Fibroblast of skin of left biceps (primary cell): ENCODE measurements at regions not wholly inside any gene's neighbourhood (a gene's known extent, or its start where the extent isn't known, plus 50 kb on each side); places are given as distances from the start of the nearest gene placed in this dataset.
A peak's percentile ranks its signal among the peaks of the same experiment; 100 is the strongest.

Experiments
- DNase-seq, 2 experiments: peaks; one replicate each; pipeline ENCODE4 v3.0.0-alpha.2; 2013; ENCODE audit warnings: low read depth in 2 of 2

DNA sequence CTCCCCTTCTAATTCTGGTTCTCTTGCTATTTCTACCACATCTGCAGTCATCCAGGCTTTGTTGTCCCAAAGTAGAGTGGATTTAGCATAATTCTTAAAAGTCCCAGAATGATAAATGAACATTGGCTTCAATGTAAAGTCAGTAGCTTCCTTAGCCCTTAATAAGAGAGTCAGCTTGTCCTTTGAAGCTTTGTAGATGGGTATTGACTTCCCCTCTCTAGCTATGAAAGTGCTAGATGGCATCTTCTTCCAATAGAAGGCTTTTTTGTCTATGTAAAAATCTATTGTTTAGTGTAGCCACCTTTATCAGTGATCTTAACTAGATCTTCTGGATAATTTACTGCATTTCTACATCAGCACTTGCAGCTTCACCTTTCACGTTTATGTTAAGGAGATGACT is 181.4 kb upstream of the B3GALT2 start:
- DNase-seq, result no peak

DNA sequence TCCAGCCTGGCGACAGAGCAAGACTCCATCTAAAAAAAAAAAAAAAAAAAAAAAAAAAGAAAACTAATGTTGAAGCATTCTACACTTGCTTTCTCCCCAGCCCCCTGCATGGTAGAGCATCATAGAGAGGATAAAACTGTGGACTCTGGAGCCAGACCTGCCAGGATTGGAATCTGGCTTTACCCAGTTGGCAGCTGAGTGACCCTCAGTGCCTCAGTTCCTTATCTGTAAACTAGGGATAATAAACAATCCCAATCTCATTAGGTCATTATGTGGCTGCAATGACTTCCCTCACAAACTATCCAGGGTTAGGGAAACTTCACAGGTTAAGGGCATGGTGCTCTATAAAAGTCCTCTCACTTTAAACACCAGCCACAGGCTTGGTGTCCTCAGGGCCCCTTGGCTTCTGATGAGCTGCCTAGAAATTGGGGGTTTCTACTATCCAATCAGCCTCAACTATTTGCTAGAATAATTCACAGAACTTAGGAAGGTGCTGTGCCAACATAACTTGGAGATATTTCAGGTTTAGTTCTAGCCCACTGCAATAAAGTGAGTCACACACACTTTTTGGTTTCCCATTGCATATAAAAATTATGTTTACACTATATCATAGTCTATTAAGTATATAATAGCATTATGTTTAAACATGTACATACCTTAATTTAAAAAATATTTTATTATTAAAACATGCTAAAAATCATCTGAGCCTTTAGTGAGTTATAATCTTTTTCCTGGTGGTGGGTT is 180.5 kb upstream of the B3GALT2 start:
- no peak for DNase-seq

DNA sequence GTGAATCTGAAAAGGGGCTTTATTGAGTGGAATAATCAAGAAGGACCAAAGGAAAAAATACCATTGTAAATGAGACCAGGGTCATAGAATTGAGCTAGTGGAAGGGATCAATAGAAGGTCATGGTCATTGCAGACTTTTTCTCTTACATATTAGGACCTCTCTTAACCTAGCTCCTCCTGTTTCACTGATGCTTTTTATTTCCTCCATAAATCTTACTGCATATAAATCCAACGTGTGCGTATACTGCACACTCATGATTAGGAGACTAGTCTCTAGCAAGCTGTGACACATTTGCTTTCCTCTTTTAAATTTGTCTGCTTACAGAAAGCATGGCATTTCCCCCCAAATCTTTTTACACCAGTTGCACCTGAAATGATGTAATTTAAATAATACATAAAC is 179.6 kb upstream of the B3GALT2 start:
- no peak for DNase-seq

DNA sequence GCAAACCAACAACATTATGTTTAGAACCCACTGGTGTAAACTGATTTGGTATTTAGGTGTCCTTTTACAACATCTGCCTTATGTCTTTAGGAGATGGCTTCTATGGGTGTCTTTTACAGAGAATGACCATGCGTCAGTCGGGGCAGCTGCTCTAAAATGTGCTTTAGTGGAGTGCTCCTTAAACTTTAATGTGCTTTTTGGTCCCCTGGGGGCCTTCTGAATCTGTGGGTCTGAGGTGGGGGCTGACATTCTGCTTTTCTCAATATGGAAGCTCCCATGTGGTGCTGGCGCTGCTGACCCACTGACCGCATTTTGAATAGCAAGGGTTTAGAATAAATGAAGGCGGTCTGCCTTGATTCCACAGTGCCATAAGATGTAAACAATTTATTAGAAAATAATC is 173.2 kb upstream of the B3GALT2 start:
- no peak for DNase-seq

DNA sequence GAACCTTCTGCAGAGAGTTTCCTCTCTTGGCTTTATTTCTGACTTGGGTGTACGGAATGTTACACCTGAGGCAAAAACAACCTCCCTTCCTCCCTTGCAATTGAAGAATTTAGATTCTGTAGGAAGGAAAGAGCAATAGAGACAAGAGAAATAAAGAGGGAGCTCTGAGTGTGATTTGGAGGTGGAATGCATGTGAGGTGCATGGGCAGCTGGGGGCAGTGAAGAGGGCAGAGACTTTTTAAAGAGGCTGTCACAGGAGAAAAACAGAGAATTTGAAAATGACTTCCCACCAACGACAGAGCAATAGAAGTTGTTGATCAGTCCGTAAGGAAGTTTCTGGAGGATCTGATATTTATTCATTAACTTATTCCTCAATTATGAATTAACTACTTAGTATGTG is 172.0 kb upstream of the B3GALT2 start:
- no peak for DNase-seq

DNA sequence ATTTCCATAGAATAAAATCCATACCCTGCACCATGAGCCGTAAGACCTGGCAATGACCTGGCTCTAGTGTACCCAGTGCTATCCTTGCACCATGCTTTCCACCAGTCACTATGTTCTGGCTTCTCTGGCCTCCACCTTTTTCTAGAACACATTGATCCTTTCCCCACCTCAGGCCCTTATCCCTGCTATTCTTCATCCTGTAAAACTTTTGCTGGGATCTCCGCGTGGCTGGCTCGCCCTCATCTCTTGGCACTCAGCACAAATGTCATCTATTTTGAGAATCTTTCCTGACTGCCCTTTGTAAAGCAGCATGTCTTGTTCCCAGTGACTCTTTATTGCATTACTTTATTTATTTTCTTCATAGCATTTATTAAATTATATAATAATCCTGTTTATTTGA is 169.8 kb upstream of the B3GALT2 start:
- no peak for DNase-seq

DNA sequence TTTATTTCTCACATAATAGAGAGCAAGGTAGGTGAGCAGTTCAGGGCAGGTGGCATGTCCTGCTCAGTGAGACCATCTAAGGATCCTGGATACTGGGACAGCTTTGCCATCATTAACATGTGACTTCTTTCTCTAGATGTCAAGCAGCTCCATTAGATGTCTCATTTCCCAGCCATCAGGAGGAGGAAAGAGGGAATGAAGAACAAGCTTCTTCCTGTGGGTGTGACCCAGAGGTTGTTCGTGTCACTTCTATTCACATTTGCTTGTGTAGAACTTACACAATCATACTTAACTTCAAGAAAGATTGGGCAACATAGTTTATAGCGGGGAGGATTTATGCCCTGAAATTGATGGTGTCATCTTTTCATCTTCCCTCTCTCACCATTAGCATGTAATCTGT is 169.2 kb upstream of the B3GALT2 start:
- DNase-seq, result no peak

DNA sequence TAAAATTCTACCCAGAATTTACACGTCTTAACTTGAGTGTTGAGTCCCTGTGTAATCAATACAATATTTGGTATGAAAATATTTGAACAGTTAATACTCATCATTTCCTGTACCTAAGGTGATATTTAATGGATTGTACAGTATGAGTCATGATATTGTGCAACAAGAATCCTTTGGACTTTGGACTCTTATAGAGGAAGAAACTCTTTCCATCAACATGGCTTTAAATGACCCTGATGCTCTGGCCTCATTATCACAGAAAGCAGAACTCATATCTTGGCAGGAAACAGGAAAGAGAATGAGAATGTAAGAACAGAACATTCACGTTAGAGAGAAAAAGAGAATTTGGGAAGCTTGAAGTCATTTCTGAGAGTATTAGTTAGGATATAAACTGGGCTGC is 168.8 kb upstream of the B3GALT2 start:
- DNase-seq, result no peak

DNA sequence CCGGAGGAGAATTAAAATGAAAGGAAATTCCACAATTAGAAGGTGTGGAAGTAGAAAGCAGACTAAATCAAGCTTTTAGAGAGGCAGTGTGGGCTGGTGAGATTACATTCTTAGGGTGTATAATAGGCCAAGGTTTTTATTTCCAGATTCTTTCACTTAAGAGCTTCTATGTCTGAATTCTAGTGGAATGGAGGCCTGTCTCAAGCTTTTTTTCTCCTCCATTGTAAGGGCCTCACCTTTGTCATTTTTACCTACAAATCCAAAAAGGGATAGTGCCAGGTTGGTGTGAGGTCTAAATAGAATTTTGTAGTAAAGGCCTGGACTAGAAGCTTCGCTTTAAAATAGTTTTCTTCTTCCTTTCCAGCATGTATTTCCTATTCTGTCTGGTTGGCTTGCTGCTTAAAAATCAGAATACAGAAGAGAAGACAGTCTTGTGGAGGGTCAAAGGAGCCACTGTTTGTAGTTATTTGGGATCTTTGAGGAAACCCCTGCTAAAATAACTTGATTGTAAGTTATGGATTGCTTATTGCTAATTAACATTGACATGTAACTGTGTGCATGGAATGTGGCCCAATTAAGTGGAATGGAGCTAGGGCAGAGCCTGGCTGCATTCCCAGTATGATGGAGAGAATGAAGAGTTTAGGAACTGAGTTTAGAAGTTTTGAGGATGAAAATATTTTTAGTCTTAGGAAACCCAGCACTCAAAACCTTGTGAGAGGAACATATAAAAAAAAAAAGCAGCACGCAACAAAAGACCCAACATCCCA is 162.5 kb upstream of the B3GALT2 start:
- no peak for DNase-seq

DNA sequence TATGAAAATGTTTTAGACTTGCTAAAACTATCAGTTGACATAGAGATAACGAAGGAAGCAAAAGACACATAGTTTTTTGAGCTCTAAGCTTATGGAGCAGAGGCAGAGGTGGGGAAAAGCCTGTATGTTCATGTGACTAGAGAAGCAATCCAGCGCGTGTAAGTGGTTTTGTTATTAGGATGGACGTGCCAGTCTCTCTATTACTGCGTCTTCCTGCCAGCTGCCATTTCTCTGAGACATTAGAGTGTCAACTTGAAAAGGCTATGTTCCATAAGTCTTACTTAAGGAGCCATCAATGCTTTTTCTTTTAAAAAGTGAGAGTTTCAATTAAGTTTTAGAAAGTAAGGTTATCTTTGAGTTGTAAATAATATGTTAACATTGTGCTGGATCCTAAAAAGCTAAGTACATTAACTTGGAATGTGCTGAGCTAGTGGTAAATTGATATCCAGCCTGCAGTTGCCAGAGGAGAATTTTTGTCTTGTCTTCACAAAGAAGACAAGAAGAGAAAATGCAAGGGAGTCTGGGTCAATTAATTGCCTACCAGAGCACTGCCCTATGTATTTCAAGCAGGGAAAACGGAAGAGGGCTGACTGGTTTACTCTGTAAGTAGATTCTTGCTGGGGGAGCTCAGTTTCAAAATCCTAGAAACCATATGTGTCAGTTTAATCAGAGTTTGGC is 161.8 kb upstream of the B3GALT2 start:
- peak; percentile 42 to 46 for DNase-seq

DNA sequence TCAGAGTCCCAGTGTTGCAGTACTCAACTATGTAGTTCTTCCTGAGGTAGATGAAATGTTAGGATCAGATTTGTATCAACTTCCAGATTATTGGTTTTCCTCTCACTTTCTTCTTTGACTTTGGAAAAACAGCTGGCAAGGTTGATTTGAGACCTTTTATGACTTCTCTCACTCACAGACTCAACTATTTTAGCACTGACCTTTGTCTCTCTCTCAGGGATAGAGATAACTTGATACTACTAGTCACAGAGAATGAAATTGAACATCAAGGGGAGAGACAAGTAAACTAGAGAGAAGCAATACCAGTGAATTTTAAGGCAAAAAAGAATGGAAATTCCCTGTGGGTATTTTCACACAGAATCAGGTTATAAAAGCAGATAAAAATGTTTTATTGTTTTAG is 159.7 kb upstream of the B3GALT2 start:
- no peak for DNase-seq

DNA sequence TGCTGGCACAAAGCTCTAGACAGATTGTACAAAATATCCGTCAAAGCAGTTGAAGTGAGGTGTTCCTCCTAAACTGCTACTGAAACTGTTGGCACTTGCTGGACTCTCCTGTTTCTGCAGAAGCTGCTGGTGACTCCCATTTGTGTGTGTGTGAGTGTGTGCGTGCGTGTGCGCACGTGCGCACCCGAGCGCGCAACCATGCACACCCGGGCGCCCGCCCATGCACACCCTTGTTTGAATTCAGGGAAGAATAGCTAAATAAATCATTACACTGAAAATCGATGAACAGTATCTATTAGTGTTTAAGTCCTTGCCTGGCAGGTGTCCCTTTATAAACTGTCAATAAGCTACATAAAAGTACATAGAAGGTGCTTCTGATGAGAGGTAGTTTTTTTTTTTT is 156.4 kb upstream of the B3GALT2 start:
- DNase-seq, result no peak

DNA sequence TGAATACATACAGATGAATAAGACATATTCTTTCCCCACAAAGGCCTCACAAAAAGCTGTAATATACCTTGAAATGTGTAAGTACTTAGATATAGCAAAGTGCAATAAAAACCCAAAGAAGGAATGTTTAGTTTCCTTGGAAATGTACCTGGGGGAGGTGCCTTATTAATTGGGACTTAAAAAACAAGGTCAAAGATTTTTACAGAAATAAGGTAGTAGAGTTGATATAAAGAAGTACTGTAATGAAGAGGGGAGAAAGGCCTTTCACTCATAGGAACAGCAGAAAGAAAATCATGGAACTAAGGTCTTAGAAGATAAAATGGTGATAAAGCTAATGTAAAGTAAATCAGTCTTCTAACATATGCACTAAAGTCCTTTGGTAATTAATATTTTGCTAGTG is 153.9 kb upstream of the B3GALT2 start:
- no peak for DNase-seq

DNA sequence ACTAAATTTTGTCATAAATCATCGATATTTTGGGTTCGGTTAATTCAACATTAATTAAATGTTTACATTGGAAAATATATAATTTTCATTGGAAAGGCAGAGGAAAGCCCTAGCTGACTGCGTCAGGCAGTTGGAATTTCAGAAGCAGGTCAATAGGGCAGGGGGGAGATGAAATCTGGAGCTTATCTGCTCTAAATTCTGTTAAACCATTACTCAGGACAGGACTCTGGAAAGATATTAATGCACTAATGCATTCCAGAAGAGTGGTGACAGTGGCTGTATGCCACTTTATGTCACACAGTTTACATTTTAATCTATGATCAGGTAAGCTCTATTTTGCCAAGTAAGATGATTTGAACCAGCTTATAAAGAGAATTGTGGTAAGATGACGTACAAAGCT is 153.0 kb upstream of the B3GALT2 start:
- no peak for DNase-seq

DNA sequence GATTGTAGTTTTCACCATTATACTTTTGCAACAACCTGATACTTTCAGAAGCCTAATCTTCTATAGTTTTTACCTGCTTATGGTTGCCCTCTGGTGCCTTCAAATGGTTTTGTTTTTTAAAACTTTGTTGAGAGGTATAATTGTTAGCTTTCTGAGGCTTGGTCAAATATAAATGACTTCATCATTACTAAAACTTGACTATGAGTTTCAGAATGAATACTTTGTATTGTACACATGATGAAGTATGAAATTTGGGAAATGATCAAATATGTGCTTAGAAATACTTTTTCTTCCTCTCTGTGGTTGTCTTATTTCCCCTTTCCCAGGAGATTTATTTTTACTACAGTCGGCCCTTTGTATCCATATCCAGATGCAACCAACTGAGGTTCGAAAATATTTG is 151.8 kb upstream of the B3GALT2 start:
- DNase-seq, result peak; percentile 33 to 39

DNA sequence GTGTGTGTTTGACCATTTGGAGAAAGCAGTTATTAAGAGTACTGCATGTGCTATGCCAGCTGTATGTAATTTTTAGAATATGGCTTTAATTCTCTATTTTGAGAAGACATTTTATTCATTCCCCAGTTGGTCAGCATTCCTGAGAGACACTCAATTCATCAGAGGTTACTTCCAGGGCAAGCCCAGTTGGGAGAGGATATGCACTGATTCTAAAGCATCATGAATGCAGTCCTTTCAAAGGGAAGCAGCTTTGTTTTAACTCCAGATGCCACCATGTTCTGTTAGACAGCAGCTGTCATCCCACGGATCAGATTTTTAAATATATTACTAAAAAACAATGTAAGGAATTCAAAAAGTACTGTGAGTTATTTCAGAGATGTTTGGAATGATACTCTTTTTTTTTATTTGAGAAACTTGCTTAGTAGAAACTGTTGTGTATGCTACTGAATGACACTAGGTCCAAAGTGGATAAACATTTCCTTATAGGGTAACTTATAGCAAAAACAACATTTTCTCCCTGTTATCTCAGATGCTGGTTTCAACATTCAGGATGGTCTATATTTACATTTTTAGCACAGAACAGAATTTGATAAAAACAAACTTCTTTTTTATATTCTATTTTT is 149.5 kb upstream of the B3GALT2 start:
- DNase-seq, result peak; percentile 97

DNA sequence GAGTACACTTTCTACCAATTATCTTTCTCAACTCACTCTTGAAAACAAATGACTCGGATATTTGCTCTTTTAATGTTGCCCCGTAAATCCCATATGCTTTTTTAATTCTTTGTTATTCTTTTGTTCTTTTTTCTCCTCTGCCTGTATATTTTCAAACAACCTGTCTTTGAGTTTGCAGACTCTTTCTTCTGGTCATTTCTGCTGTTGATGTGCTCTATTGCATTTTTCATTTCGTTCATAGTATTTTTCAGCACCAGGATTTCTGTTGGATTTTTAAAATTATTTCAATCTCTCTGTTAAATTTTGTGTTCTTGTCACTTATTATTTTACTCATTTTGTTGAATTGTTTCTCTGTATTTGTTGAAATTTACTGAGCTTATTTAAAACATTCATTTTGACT is 146.8 kb upstream of the B3GALT2 start:
- DNase-seq, result no peak

DNA sequence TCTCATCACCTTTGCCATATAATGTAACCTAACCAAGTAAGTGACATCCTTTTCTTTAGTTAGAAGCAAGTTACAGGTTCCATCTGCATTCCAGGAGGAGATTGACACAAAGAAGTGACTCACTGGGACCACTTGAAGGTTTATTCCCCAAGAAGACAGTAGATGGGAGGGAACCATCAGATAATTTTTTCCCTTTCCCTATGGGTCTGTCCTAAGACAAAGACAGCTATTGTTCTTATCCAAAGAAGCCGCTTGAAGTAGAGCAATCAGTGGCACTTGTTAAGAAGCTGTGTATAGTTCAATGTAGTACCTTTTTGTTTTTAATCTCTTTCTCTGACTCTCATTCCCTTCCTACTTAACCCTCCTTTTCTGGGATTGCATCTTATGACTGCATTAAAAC is 139.9 kb upstream of the B3GALT2 start:
- no peak for DNase-seq

DNA sequence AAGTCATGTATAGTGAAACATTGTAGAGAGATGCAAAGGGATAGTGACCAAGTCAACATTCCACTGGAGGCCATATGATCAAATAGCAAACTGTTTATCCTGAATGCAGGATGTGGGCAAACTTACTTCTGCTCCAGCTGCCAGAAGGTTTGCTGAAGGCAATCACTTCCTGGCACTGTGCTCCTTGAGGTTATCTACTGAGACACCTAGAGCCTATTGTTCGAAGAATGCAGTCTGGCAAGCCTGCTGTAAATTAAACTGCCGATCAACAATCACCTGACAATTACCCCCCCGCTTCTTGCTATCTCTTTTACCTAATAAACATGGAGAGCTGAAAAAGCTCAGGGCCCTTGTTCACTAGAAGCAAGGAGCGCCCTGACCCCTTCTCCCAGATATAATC is 139.4 kb upstream of the B3GALT2 start:
- no peak for DNase-seq

DNA sequence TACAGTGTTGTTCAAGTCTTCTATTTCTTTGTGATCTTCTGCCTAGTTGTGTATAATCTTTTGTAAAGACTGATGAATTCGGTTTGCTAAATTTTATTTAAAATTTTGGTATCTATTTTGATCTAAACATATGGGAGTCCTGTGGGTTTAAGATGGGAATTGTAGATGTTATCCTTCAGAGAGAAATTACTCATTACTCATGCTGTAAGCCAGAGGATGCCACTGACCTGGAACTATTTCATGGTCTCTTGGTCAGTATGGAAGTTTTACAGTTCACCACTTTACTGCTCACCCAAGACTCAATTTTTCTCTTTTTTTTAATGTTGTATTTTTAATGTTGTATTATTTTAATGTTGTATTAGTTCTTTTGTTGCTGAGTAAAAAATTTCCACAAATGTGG is 138.6 kb upstream of the B3GALT2 start:
- no peak for DNase-seq

DNA sequence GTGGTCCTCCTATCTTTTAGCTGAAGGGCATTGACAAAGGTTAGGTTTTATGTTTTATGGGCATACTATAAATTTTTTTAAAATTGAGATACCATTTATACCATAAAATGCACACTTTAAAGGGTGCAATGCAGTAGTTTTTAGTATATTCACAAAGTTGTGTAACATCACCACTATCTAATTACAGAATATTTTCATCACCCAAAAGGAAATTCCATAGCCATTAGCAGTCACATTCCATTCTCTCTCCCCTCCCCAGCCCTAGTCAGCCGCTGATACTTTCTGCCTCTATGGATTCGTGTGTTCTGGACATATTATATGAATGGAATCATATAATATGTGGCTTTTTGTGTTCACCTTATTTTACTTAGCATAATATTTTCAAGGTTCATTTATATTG is 135.8 kb upstream of the B3GALT2 start:
- peak; percentile 86 for DNase-seq

DNA sequence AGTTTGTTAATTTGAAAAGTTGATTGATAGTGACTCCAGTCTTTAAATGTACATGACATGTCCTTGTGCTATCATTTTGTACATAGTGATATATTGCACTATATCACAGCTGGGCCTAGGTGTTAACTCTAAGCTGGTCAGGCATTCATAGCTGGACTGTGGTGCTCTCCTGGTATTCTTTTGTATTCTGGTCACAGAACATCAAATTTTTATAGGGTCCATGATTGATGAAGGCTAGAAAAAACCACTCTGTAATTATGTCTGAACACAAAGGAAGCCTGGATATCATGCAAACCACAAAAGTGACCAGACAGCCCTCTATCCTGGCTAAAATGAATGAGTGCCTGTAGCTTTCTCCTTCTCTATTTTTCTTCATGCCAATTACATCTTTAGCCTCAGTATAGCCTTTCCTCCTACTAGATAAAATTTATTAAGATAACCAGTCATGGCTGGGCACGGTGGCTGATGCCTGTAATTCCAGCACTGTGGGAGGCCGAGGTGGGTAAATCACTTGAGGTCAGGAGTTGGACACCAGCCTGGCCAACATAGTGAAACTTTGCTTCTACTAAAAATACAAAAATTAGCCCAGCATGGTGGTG is 134.9 kb upstream of the B3GALT2 start:
- DNase-seq, result no peak
